ENCODE measurements at regions not wholly inside any gene's neighbourhood (a gene's known extent, or its start where the extent isn't known, plus 50 kb on each side); places are given as distances from the start of the nearest gene placed in this dataset.
"Not testable (repeated sequence)": the region's sequence is repeated elsewhere in the genome, so short reads cannot be mapped to it uniquely, and the experiment has no call there.

- DNase-seq (ENCODE audit: insufficient read length, low spot score); FAIRE-seq: not testable (repeated sequence)
Observed at GRCh38 chr9:42239445-42240260, 56.2 kb downstream of the SPATA31A6 start.

- not testable (repeated sequence) for FAIRE-seq; DNase-seq (ENCODE audit: insufficient read length, low spot score)
Observed at GRCh38 chr9:42240261-42240579, 56.8 kb downstream of the SPATA31A6 start.

GRCh38 chr9:42243211-42243610 lies 59.8 kb downstream of the SPATA31A6 start:
- not testable (repeated sequence) for DNase-seq (ENCODE audit: insufficient read length, low spot score)

GRCh38 chr9:42243822-42244221 lies 60.4 kb downstream of the SPATA31A6 start:
- DNase-seq (ENCODE audit: insufficient read length, low spot score); FAIRE-seq: not testable (repeated sequence)

More at GRCh38 chr9:42243211-42243610, 59.8 kb downstream of the SPATA31A6 start:
- not testable (repeated sequence) for FAIRE-seq

GRCh38 chr9:42268729-42269128 lies 85.3 kb downstream of the SPATA31A6 start:
- FAIRE-seq; DNase-seq (ENCODE audit: insufficient read length, low spot score): not testable (repeated sequence)

- not testable (repeated sequence) for FAIRE-seq
Observed at GRCh38 chr9:42269171-42269570, 85.7 kb downstream of the SPATA31A6 start.

GRCh38 chr9:42273191-42273590 lies 89.7 kb downstream of the SPATA31A6 start:
- DNase-seq (ENCODE audit: insufficient read length, low spot score); FAIRE-seq: not testable (repeated sequence)

More at GRCh38 chr9:42269171-42269570, 85.7 kb downstream of the SPATA31A6 start:
- not testable (repeated sequence) for DNase-seq (ENCODE audit: insufficient read length, low spot score)

GRCh38 chr9:42275141-42275540 lies 91.7 kb downstream of the SPATA31A6 start:
- DNase-seq (ENCODE audit: insufficient read length, low spot score) (no peak), FAIRE-seq (no peak)

- DNase-seq (ENCODE audit: insufficient read length, low spot score), result not testable (repeated sequence)
Observed at GRCh38 chr9:42282531-42283178, 99.2 kb downstream of the SPATA31A6 start.

GRCh38 chr9:42283179-42283543 lies 99.7 kb downstream of the SPATA31A6 start:
- not testable (repeated sequence) for DNase-seq (ENCODE audit: insufficient read length, low spot score); FAIRE-seq

More at GRCh38 chr9:42282531-42283178, 99.2 kb downstream of the SPATA31A6 start:
- not testable (repeated sequence) for FAIRE-seq

- not testable (repeated sequence) for FAIRE-seq; DNase-seq (ENCODE audit: insufficient read length, low spot score)
Observed at GRCh38 chr9:42286145-42286845, 102.8 kb downstream of the SPATA31A6 start.

- DNase-seq (ENCODE audit: insufficient read length, low spot score); FAIRE-seq: not testable (repeated sequence)
Observed at GRCh38 chr9:42288002-42288864, 104.8 kb downstream of the SPATA31A6 start.

GRCh38 chr9:42288865-42289229 lies 105.4 kb downstream of the SPATA31A6 start:
- not testable (repeated sequence) for FAIRE-seq; DNase-seq (ENCODE audit: insufficient read length, low spot score)

GRCh38 chr9:42300124-42300523 lies 116.7 kb downstream of the SPATA31A6 start:
- FAIRE-seq; DNase-seq (ENCODE audit: insufficient read length, low spot score): not testable (repeated sequence)

- DNase-seq (ENCODE audit: insufficient read length, low spot score); FAIRE-seq: not testable (repeated sequence)
Observed at GRCh38 chr9:42306625-42307024, 123.2 kb downstream of the SPATA31A6 start.

GRCh38 chr9:42307449-42307848 lies 124.0 kb downstream of the SPATA31A6 start:
- not testable (repeated sequence) for DNase-seq (ENCODE audit: insufficient read length, low spot score); FAIRE-seq

- not testable (repeated sequence) for DNase-seq (ENCODE audit: insufficient read length, low spot score); FAIRE-seq
Observed at GRCh38 chr9:42310972-42311371, 127.5 kb downstream of the SPATA31A6 start.

GRCh38 chr9:42316026-42316425 lies 132.6 kb downstream of the SPATA31A6 start:
- not testable (repeated sequence) for FAIRE-seq; DNase-seq (ENCODE audit: insufficient read length, low spot score)

- DNase-seq (ENCODE audit: insufficient read length, low spot score); FAIRE-seq: not testable (repeated sequence)
Observed at GRCh38 chr9:42317677-42318076, 134.2 kb downstream of the SPATA31A6 start.
